B cell (primary cell): ENCODE measurements at regions not wholly inside any gene's neighbourhood (a gene's known extent, or its start where the extent isn't known, plus 50 kb on each side); places are given as distances from the start of the nearest gene placed in this dataset.

Experiments
- ATAC-seq: fragments of 200-7000 bp; cut with Tn5 transposase; one replicate; pipeline ENCODE4 v1.10.0; 2021; ENCODE audit warnings: low read depth, mild to moderate bottlenecking, moderate number of reproducible peaks, moderate library complexity
- CTCF ChIA-PET: fragments of 350-600 bp; sonication (Branson Sonifier 250); formaldehyde crosslinking; loops from one replicate; lab custom pipeline; 2021; ENCODE audit warnings: antibody characterized with exemption, inconsistent platforms; lab: Charles Lee
- POLR2A ChIA-PET: fragments of 350-600 bp; sonication (Branson Sonifier 250); formaldehyde crosslinking; loops from one replicate; lab custom pipeline; 2021; ENCODE audit warnings: antibody characterized with exemption; lab: Charles Lee
- DNase-seq: peaks from one replicate; pipeline ENCODE4 v3.0.0; 2013
- H2AFZ ChIP-seq: 2 replicates; pipeline ENCODE4 v1.6.1; 2012; ENCODE audit warnings: mild to moderate bottlenecking, low read depth, low read length; ENCODE audit not compliant: insufficient read depth, poor library complexity, severe bottlenecking
- H3K27ac ChIP-seq, 2 donors: 1 replicate in 1 of 2; 2 replicates in 1 of 2; pipeline ENCODE4 v1.5.1; 2012 to 2013; ENCODE audit warnings: low read length in 2 of 2, mild to moderate bottlenecking in 2 of 2, moderate library complexity in 1 of 2
- H3K27me3 ChIP-seq, 4 experiments: fragments of 200-600 bp in 1 of 4; sonication (generic) in 1 of 4; replicated peaks in 1 of 4; 1 replicate in 2 of 4; 2 replicates in 2 of 4; pipeline versions ENCODE4 v1.6.1 to v1.7.0; 2013 to 2016; ENCODE audit warnings: low read length in 3 of 4, mild to moderate bottlenecking in 2 of 4, mixed read lengths in 1 of 4, moderate library complexity in 1 of 4; ENCODE audit not compliant: insufficient read depth in 4 of 4, control insufficient read depth in 3 of 4; ENCODE audit errors: control extremely low read depth in 1 of 4
- H3K36me3 ChIP-seq, 2 experiments: replicated peaks in 1 of 2; 1 replicate in 1 of 2; 2 replicates in 1 of 2; pipeline versions ENCODE4 v1.6.1 to v1.7.1; 2013; ENCODE audit warnings: low read length in 1 of 2; ENCODE audit not compliant: insufficient read depth in 2 of 2, control insufficient read depth in 1 of 2; ENCODE audit errors: control extremely low read depth in 1 of 2, extremely low read depth in 1 of 2
- H3K4me1 ChIP-seq, 2 donors: fragments of 200-600 bp in 1 of 2; sonication (generic) in 1 of 2; 1 replicate in 1 of 2; 2 replicates in 1 of 2; pipeline versions ENCODE4 v1.5.1 to v1.6.1; 2013 to 2017; ENCODE audit warnings: low read length in 2 of 2; ENCODE audit not compliant: control insufficient read depth in 2 of 2, insufficient read depth in 2 of 2
- H3K4me2 ChIP-seq: replicated peaks from 2 replicates; pipeline ENCODE3; 2012; ENCODE audit warnings: mild to moderate bottlenecking, low read depth, low read length; ENCODE audit not compliant: poor library complexity, severe bottlenecking
- H3K4me3 ChIP-seq, 5 experiments: fragments of 200-600 bp in 1 of 5; sonication (generic) in 1 of 5; 1 replicate in 3 of 5; 2 replicates in 2 of 5; pipeline versions ENCODE4 v1.5.1 to v1.7.0; 2011 to 2016; ENCODE audit warnings: low read length in 4 of 5, mild to moderate bottlenecking in 4 of 5, low read depth in 2 of 5, control low read depth in 1 of 5, moderate library complexity in 1 of 5; ENCODE audit not compliant: insufficient read depth in 1 of 5; ENCODE audit errors: control extremely low read depth in 1 of 5, extremely low read depth in 1 of 5
- H3K79me2 ChIP-seq: fragments of 200-600 bp; sonication (generic); one replicate; pipeline ENCODE4 v1.6.0; 2016; ENCODE audit warnings: low read length; ENCODE audit not compliant: control insufficient read depth, insufficient read depth
- H3K9ac ChIP-seq: fragments of 200-600 bp; sonication (generic); 2 replicates; pipeline ENCODE4 v1.6.1; 2017; ENCODE audit warnings: mild to moderate bottlenecking, low read length, moderate library complexity
- H3K9me3 ChIP-seq, 3 donors: one replicate each; pipeline versions ENCODE4 v1.6.1 to v1.7.1; 2013; ENCODE audit warnings: low read length in 2 of 3; ENCODE audit not compliant: control insufficient read depth in 2 of 3, insufficient read depth in 1 of 3; ENCODE audit errors: control extremely low read depth in 1 of 3
- H4K20me1 ChIP-seq: 2 replicates; pipeline ENCODE4 v1.6.0; 2012; ENCODE audit warnings: mild to moderate bottlenecking, low read length; ENCODE audit not compliant: insufficient read depth, control insufficient read depth, poor library complexity, severe bottlenecking
- H3K27ac Mint-ChIP-seq: one replicate; pipeline ENCODE4 v1.8.0; 2021; ENCODE audit warnings: mixed read lengths
- H3K27me3 Mint-ChIP-seq: one replicate; pipeline ENCODE4 v1.8.0; 2021; ENCODE audit warnings: mixed read lengths
- H3K4me1 Mint-ChIP-seq: one replicate; pipeline ENCODE4 v1.8.0; 2021; ENCODE audit warnings: mixed read lengths
- H3K4me3 Mint-ChIP-seq: one replicate; pipeline ENCODE4 v1.8.0; 2021; ENCODE audit warnings: mixed read lengths
- H3K9me3 Mint-ChIP-seq: one replicate; pipeline ENCODE4 v1.8.0; 2022; ENCODE audit warnings: mixed read lengths; ENCODE audit not compliant: insufficient read depth
- CTCF ChIP-seq: fragments of 200-600 bp; IDR thresholded peaks from one replicate; pipeline ENCODE4 v1.8.0; 2022; ENCODE audit warnings: antibody characterized with exemption, mild to moderate bottlenecking
- EZH2 ChIP-seq: IDR thresholded peaks from 2 replicates; pipeline ENCODE4 v1.6.1; 2012; ENCODE audit warnings: borderline replicate concordance, low read depth, mild to moderate bottlenecking, moderate library complexity, low read length; ENCODE audit not compliant: insufficient read depth, poor library complexity, severe bottlenecking
- WGBS: methylation state at CpG from one replicate; pipeline ENCODE4 v1.1.5; 2013; ENCODE audit warnings: missing lambda C conversion rate; ENCODE audit not compliant: insufficient coverage; 5-methylcytosine and 5-hydroxymethylcytosine counted together
- intact Hi-C: fragments of 100-400 bp; cut with micrococcal nuclease; formaldehyde crosslinking; loops from one replicate; pipeline ENCODE4 v1.10.0; 2022

GRCh38 chr5:173795601-173796000, 92.5 kb upstream of the CPEB4 start:
- Histone ChIP-seq H3K9me3 (no peaks in the 10 kb centered on the region), H3K27me3 (no peaks in the 10 kb centered on the region), H3K79me2 (no peaks in the 10 kb centered on the region), H3K36me3 (no peaks in the 10 kb centered on the region), H3K4me3 (no peak overlapping the region), H3K4me2 (no peak overlapping the region), H3K4me1 (peaks cover 0 to 3% of the 10 kb centered on the region in 2 donors), H3K9ac (no peak overlapping the region), H2AFZ (no peak overlapping the region), H4K20me1 (no peaks in the 10 kb centered on the region), H3K27ac (no peak overlapping the region)
- DNase-seq (no peak), ATAC-seq (no peak)
- Mint-ChIP-seq H3K27ac (no peak overlapping the region), H3K4me1 (no peaks in the 10 kb centered on the region), H3K27me3 (no peaks in the 10 kb centered on the region), H3K9me3 (no peaks in the 10 kb centered on the region), H3K4me3 (no peak overlapping the region)
- TF ChIP-seq EZH2 (no peak), CTCF (no peak)
- POLR2A ChIA-PET: interaction anchor here (0.6 kb wide), 1 partner anchor 49 kb away, joined by 4 read pairs; no protein-coding TSS in a partner anchor
- intact Hi-C loops: no loop called here
- CTCF ChIA-PET: no interaction called here
- 81% methylated on average over 1 of the region's 1 CpG for WGBS

- DNase-seq (no peak), ATAC-seq (no peak)
- Histone ChIP-seq H3K4me3 (no peak overlapping the region), H4K20me1 (no peaks in the 10 kb centered on the region), H3K79me2 (no peaks in the 10 kb centered on the region), H3K4me2 (no peak overlapping the region), H3K9me3 (no peaks in the 10 kb centered on the region), H3K36me3 (no peaks in the 10 kb centered on the region), H2AFZ (no peak overlapping the region), H3K27me3 (no peaks in the 10 kb centered on the region), H3K4me1 (peaks cover 0 to 3% of the 10 kb centered on the region in 2 donors), H3K27ac (no peak overlapping the region), H3K9ac (no peak overlapping the region)
- Mint-ChIP-seq H3K4me1 (no peaks in the 10 kb centered on the region), H3K27me3 (no peaks in the 10 kb centered on the region), H3K9me3 (no peaks in the 10 kb centered on the region), H3K4me3 (no peak overlapping the region), H3K27ac (no peak overlapping the region)
- intact Hi-C loops: no loop called here
- WGBS: 83% methylated on average over 5 of the region's 9 CpGs
- POLR2A ChIA-PET: no interaction called here
- CTCF ChIA-PET: no interaction called here
- TF ChIP-seq CTCF (no peak), EZH2 (no peak)
These were observed 91.2 kb upstream of the CPEB4 start for GRCh38 chr5:173796721-173797495.
